ENCODE measurements at regions not wholly inside any gene's neighbourhood (a gene's known extent, or its start where the extent isn't known, plus 50 kb on each side); places are given as distances from the start of the nearest gene placed in this dataset.
"Not testable (repeated sequence)": the region's sequence is repeated elsewhere in the genome, so short reads cannot be mapped to it uniquely, and the experiment has no call there.

GRCh38 chr18:2237706-2238105 is 333.6 kb downstream of the METTL4 start:
- H3K9me3 ChIP-seq (replicated peaks; ENCODE audit: insufficient read depth, low read length) = no peaks in the 10 kb centered on the region
- no peak overlapping the region for H2AFZ ChIP-seq (ENCODE audit: low read length)
- H3K4me2 ChIP-seq (ENCODE audit: low read depth, low read length) = no peak overlapping the region
- H4K20me1 ChIP-seq (ENCODE audit: insufficient read depth, low read length) = no peaks in the 10 kb centered on the region
- no peak overlapping the region for H3K9ac ChIP-seq (ENCODE audit: low read length)
- no peak for TF ChIP-seq EZH2phosphoT487 (IDR thresholded peaks at IDR 0.05; ENCODE audit: low read length)
- no peak for TF ChIP-seq EZH2 (optimal IDR thresholded peaks at IDR 0.05; ENCODE audit: low read depth, low read length)
- TF ChIP-seq CTCF (IDR thresholded peaks at IDR 0.05; ENCODE audit: low read length) = no peak
- no peak overlapping the region for H3K4me3 ChIP-seq (ENCODE audit: low read length)
- DNase-seq = no peak
- no peaks in the 10 kb centered on the region for H3K36me3 ChIP-seq (replicated peaks; ENCODE audit: insufficient read depth, low read length)
- H3K9me2 ChIP-seq (replicated peaks; ENCODE audit: insufficient read depth, low read length) = no peaks in the 10 kb centered on the region
- no peaks in the 10 kb centered on the region for H3K4me1 ChIP-seq (ENCODE audit: low read length)
- H3K79me2 ChIP-seq (ENCODE audit: low read length) = no peaks in the 10 kb centered on the region
- H3K27me3 ChIP-seq (replicated peaks; ENCODE audit: insufficient read depth, low read length) = no peaks in the 10 kb centered on the region
- no peak overlapping the region for H3K27ac ChIP-seq (ENCODE audit: low read length)
- no peaks in the 10 kb centered on the region for H3F3A ChIP-seq (ENCODE audit: insufficient read depth, low read length)

- DNase-seq = no peak
- Histone ChIP-seq H3K9ac (ENCODE audit: low read length) (no peak overlapping the region), H3K27me3 (replicated peaks; ENCODE audit: insufficient read depth, low read length) (no peaks in the 10 kb centered on the region), H3K9me3 (replicated peaks; ENCODE audit: insufficient read depth, low read length) (no peaks in the 10 kb centered on the region), H4K20me1 (ENCODE audit: insufficient read depth, low read length) (no peaks in the 10 kb centered on the region), H3K9me2 (replicated peaks; ENCODE audit: insufficient read depth, low read length) (no peaks in the 10 kb centered on the region), H3K4me1 (ENCODE audit: low read length) (no peaks in the 10 kb centered on the region), H3K79me2 (ENCODE audit: low read length) (no peaks in the 10 kb centered on the region), H3K4me3 (ENCODE audit: low read length) (no peak overlapping the region), H3K36me3 (replicated peaks; ENCODE audit: insufficient read depth, low read length) (no peaks in the 10 kb centered on the region), H3K4me2 (ENCODE audit: low read depth, low read length) (no peak overlapping the region), H3F3A (ENCODE audit: insufficient read depth, low read length) (no peaks in the 10 kb centered on the region), H2AFZ (ENCODE audit: low read length) (no peak overlapping the region), H3K27ac (ENCODE audit: low read length) (no peak overlapping the region)
- no peak for TF ChIP-seq CTCF (IDR thresholded peaks at IDR 0.05; ENCODE audit: low read length)
These were observed 331.0 kb downstream of the METTL4 start for GRCh38 chr18:2240311-2240705.

GRCh38 chr18:2244641-2245040 is 326.7 kb downstream of the METTL4 start:
- Histone ChIP-seq H3K4me3 (ENCODE audit: low read length) (no peak overlapping the region), H3K79me2 (ENCODE audit: low read length) (no peaks in the 10 kb centered on the region), H3K36me3 (replicated peaks; ENCODE audit: insufficient read depth, low read length) (no peaks in the 10 kb centered on the region), H3K27me3 (replicated peaks; ENCODE audit: insufficient read depth, low read length) (no peaks in the 10 kb centered on the region), H3K4me2 (ENCODE audit: low read depth, low read length) (no peak overlapping the region), H3K4me1 (ENCODE audit: low read length) (no peaks in the 10 kb centered on the region), H3K9ac (ENCODE audit: low read length) (no peak overlapping the region), H3K9me2 (replicated peaks; ENCODE audit: insufficient read depth, low read length) (no peaks in the 10 kb centered on the region), H3F3A (ENCODE audit: insufficient read depth, low read length) (no peaks in the 10 kb centered on the region), H3K9me3 (replicated peaks; ENCODE audit: insufficient read depth, low read length) (no peaks in the 10 kb centered on the region), H2AFZ (ENCODE audit: low read length) (no peak overlapping the region), H3K27ac (ENCODE audit: low read length) (no peak overlapping the region), H4K20me1 (ENCODE audit: insufficient read depth, low read length) (no peaks in the 10 kb centered on the region)
- TF ChIP-seq CTCF (IDR thresholded peaks at IDR 0.05; ENCODE audit: low read length) (no peak), EZH2 (optimal IDR thresholded peaks at IDR 0.05; ENCODE audit: low read depth, low read length) (no peak), EZH2phosphoT487 (IDR thresholded peaks at IDR 0.05; ENCODE audit: low read length) (no peak)
- DNase-seq = no peak

- not testable (repeated sequence) for H3K79me2 ChIP-seq (ENCODE audit: low read length); H3F3A ChIP-seq (ENCODE audit: insufficient read depth, low read length); DNase-seq; H3K27ac ChIP-seq (ENCODE audit: low read length); H3K4me1 ChIP-seq (ENCODE audit: low read length); H3K9ac ChIP-seq (ENCODE audit: low read length); H4K20me1 ChIP-seq (ENCODE audit: insufficient read depth, low read length); H3K4me2 ChIP-seq (ENCODE audit: low read depth, low read length); H3K4me3 ChIP-seq (ENCODE audit: low read length); H2AFZ ChIP-seq (ENCODE audit: low read length); H3K27me3 ChIP-seq (replicated peaks; ENCODE audit: insufficient read depth, low read length); H3K9me3 ChIP-seq (replicated peaks; ENCODE audit: insufficient read depth, low read length); H3K36me3 ChIP-seq (replicated peaks; ENCODE audit: insufficient read depth, low read length); H3K9me2 ChIP-seq (replicated peaks; ENCODE audit: insufficient read depth, low read length)
These were observed 324.2 kb downstream of the METTL4 start for GRCh38 chr18:2247101-2247500.
